ENCODE measurements at regions not wholly inside any gene's neighbourhood (a gene's known extent, or its start where the extent isn't known, plus 50 kb on each side); places are given as distances from the start of the nearest gene placed in this dataset.

GRCh38 chr5:142432369-142432863 lies 107.6 kb upstream of the SPRY4 start:
- DNase-seq = no peak

DNA sequence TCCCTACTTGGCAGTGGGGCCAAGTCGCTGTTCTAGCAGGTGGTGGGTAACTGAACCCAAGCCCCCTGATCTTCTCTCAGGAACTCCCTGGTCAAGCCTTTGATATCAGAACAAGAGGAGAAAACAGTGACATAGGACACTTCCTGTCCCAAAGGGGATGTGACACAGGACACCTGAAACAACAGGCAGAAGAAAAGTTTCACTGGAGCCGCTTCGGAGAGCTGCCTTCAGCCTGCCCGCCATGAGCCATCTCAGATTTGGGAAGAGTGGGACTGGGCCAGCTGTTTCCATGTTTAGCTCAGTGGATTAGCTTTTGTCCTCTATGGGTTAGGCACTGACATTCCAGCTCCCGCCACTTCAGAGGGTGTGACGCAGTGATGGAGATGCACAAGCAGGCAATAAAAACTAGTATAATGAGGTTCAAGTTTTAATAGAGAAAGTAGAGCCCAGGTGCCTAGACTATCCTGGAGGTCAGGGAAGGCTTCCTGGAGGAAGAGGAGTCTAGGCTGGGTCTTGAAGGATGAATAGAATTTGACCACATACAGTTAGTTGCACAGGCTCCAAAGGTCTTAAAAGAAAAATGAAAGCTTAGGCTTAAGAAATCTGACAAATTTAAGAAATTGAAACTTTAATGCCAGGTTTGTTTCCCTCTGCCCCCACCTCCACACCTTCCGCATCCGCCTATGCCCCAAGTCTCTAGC lies 104.1 kb upstream of the SPRY4 start:
- DNase-seq = no peak

GRCh38 chr5:142428036-142428772 lies 103.4 kb upstream of the SPRY4 start:
- no peak for DNase-seq

DNA sequence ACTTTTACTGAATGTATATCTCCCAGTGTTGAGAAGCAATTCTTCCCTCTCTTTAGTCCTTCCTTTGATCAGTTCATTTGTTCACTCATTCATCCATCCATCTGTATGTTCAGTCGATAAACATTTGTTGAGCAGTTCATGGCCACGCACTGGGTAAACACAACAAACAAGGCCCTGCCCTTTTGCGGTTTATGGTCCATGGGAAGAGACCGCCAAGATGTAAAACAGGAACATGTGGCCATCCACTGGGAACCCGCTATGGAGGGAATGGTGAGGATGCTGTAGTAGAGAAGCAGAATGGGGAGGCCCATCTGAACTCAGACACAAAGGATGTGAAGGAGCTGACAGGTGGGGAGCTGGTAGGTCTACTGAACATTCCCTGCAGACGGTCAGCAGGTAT lies 102.7 kb upstream of the SPRY4 start:
- DNase-seq = no peak

DNA sequence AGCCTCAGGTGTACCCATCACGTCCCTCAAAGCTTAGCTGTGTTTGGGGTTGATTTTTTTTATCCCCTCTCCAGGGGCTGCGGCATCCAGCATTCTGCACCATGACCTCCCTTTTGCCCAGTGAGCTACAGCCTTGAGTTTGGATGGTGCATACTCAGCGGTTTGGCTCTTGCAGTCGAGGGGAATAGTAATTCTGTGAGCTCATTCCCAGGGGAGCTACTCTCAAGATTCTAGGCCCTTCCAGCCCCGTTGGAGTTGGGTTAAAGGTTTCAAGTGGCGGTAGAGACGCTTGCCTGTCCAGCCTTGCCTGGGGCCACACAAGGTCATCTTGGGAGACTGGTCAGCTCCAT lies 102.2 kb upstream of the SPRY4 start:
- DNase-seq = no peak

DNA sequence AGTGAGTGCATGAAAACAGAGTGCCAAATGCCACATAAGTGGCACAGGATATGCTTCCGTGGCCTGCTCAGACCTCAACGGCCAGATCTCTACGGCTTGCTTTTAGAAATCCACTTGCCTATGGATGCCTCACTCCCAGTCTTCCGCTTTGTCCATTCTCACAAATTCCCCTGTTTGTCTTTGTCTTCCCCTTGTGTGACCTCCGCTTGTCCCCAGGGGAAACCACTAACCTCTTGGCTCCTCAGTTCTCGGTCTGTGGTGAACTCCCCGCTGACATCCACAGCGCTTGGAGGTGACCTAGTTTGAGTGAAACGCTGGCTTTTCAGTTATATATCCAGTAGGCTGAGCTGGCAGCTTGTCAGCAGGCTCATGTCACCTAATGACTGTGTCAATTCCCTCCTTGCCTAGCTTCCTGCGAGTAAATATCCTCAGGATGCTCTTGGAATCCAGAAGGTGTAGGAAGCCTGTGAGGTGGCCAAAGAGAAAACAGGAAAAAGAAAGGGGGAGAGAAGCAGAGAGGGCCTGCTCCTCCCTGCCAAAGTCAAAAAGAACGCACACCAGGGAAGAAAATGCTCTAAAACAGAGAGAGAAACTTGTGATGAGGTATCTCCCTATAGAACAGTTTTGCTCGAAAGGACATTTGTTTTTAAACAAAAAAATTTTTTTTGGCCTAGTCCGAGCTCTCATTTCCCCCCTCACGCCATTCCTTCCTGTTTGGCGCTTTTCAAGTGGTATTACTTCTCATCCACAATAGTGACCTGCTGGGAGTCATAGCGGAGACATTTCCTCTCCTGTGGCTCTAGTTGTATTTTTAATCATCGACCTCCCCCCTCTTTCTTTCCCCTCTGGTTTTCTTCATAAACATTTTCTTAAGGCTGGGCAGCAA lies 101.6 kb upstream of the SPRY4 start:
- DNase-seq = no peak

DNA sequence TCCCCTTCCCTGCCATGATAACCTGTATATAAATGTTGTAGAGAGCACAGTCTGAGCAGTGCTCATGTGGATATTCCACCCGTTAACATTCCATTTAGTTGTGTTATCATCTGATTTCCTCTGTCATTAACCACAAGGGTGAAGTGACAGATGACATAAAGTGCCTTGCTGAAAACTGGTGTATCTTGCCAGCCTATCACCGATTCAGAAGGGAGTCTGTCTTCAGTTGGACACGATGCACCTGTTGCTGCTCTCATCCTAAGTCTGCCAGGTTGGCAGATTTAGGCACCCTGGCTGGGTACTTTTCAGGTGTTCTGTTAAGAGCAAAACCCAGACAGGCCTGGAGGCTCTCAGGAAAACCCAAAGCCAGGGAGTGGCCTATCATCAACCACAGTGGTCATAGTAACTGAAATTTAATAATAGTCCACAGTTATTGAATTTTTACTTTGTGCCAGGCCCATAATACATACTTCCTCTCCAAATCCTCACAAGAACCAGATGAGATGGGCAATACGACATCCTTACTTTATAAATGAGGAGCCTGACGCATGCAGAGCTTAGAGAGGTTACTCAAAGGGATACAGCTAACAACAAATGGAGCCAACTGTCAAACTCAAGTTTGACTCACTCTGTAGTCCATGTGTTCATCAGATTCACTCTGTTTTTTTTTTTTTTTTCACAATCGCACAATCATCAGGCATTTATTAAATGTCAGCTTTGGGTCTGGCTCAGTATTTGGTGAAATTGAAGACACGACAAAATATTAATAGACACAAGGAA lies 100.7 kb upstream of the SPRY4 start:
- no peak for DNase-seq

DNA sequence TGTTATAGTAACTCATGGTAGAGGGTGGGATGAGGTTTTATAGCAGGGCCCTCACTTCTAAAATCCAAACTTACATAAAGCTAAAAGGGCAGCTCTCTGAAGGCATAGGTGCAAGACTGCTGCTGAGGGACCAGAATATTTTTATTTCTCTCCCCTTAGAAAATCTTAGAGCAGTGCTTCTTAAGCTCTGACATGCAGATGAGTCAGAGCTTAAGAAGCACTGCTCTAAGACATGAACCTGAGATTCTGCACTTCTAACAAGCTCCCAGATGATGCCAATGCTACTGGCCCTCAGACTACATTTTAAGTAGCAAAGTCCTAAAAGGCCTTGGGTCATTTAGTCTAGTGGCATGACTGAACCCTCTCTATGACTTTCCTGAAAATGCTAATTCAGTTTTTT lies 97.6 kb upstream of the SPRY4 start:
- DNase-seq = no peak

DNA sequence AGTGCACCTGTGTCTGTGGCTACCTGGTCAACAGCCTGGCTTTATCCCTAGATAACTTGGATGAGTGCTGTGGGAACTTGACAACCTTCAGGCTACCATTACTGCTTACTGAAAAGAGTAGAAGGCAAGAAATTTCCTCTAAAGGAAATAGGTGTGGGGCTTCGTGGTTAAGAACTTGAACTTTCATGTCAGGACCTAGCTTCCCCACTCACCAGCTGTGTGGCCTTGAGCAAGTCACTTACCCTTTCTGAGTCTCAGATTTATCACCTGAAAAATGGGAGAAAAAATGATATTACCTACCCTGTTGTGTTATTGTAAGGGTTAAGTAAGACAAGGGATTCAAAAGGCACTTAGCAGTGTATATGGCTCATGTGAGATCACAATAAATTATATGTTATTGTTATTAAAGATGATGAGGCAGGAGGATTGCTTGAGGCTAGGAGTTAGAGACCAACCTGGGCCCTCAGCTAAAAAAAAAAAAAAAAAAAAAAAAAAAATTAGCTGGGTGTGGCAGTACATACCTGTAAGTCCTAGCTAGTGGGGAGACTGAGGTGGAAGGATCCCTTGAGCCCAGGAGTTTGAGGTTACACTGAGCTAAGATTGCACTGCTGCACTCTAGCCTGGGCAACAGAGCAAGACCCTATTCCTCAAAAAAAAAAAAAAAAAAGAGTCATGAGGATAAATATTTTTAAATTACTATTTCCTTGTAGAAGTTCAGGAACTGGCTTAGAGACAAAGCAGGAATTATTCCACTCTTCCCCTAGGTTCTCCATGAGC lies 97.0 kb upstream of the SPRY4 start:
- DNase-seq = no peak

- no peak for DNase-seq
These were observed 96.4 kb upstream of the SPRY4 start for GRCh38 chr5:142421228-142421617.

GRCh38 chr5:142420561-142421227 lies 95.9 kb upstream of the SPRY4 start:
- DNase-seq = no peak

DNA sequence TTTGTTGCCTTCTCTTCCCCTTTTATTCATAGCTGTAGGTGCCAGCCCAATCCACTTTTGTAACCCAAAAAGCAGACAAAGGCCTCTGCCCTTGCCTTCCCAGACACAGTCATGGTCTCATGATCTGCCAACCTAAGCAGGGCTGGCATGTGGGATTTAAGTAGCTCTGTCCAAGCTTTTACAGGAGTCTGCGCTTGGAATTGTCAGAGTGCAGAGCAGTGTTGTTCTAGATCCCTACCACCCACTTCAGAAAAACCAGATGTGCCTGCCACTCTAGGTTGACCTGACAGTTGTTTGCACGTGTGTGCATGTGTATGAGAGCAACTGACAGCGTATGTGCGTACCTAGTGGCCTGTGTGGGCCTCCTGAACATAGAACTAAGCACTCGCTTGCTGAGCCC lies 87.8 kb upstream of the SPRY4 start:
- DNase-seq = no peak

GRCh38 chr5:142411656-142412425 lies 87.0 kb upstream of the SPRY4 start:
- no peak for DNase-seq

GRCh38 chr5:142411103-142411502 lies 86.3 kb upstream of the SPRY4 start:
- no peak for DNase-seq

DNA sequence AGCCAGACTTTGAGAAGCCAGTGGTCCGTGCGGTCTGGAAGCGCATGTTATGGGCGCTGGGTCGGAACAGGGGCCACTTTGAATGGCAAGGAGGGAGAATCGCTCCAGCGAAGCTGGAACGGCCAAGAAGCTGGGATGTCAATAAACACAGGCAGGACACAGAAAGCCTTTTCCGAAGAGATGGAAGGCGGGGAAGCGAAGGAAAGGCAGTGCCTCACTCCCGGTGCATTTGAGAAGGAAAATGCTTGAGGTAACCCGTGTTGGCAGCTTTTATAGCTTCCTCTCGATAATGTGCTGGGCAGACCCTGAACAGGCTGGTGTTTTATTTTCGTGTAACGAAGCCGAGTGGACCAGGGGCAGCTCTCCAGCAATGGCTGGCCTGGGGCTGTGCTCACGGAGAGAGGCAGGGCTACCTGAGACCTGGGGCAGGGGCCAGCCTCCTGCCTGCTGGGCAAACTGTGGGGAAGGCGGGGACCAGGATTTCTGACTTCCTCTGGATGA lies 84.2 kb upstream of the SPRY4 start:
- no peak for DNase-seq

DNA sequence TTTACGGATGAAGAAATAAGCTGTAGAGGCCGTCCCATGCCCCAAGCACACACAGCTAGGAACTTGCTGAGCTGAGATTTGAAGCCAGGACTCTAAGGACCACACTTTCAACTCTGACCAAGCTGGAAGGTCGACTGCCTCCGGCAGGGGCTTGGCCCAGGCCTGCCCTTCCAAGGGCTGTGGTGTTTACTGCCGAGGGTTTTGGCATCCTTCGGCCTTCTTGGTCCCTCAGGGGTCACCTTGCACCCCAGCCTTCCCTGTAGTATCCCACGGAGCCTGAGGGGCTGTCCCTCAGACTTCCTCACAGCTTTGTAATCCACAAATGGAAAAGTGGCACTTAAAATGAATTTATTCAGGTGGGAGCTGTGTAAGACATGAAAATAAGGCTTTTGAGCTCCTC lies 83.7 kb upstream of the SPRY4 start:
- DNase-seq = no peak

DNA sequence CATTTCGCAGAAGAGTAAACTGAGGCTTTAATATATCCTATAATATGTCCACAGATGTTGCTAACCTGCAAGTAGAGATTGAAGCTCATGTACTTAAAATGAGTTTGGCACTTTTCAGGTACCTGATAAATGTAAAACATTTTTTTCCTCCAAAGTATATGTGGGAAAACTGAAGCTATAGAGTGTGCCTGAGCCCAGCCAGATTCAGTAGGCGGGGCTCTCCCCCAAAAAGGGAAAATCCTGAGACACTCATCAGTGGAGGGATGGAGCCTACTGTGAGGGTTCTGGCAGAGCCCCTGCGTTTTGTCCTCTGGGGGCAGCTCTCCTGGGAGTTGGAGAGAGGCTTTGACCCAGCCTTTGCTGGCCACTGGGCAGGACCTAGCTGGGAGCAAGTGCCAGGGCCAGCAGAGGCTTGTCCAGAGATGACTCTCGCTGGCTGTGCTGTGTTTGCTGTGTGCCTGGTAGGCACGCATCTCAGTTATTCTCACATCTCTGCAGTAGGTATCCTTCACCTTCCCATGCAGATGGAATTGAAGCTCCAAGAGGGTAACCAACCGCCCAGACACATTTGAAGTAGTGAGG lies 81.1 kb upstream of the SPRY4 start:
- no peak for DNase-seq

- DNase-seq = no peak
These were observed 80.2 kb upstream of the SPRY4 start for GRCh38 chr5:142405023-142405422.

DNA sequence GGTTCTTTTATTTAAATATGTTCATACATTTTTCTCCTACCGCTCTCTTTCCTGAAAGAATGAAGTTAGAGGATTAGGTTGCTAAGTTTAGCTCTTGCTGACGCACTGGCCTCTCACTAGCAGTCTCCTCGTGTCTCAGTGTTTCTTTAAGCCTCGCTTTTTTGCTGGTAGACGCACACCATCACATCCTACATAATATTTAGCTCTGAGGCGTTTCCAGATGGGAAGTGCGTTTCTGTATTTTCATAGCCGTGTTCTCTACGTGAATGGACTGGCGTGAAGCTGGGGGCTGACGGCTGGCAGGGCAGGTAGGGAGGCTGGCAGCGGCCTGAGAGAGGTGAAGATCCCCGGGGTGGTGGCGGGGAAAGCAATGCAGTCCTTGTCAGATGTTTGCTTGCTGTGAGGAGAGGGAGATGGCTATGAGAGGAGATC lies 79.2 kb upstream of the SPRY4 start:
- no peak for DNase-seq

DNA sequence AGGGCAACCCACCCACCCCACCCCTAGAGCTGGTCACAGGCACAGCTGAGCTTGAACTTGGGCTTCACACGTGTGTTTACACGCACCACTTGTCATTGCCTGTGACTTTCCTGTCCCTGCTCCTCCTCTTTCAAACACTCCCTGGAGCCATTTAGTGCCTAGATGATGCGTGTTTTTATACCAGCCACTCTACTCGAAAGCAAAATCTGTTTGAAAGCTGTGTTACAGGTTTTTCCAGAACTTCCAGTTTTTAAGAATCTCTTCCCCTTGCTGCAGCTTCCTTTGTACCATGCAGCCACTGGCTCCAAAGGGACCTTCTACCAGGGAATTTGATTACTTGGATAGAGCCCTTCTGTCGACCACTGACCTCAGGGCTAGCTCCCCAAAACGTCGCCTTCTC lies 78.8 kb upstream of the SPRY4 start:
- no peak for DNase-seq

Measured in midbrain (tissue), 1 donor.